GM18498 (cell line): ENCODE measurements at regions not wholly inside any gene's neighbourhood (a gene's known extent, or its start where the extent isn't known, plus 50 kb on each side); places are given as distances from the start of the nearest gene placed in this dataset.
"Not testable (repeated sequence)": the region's sequence is repeated elsewhere in the genome, so short reads cannot be mapped to it uniquely, and the experiment has no call there.

Experiments used
- ATAC-seq: cut with Tn5 transposase; IDR thresholded peaks from one replicate; pipeline ENCODE4 v1.9.1; 2021; ENCODE audit warnings: mild to moderate bottlenecking, moderate library complexity; ENCODE audit not compliant: unreplicated experiment

GRCh38 chr9:39463696-39464095 lies 108.2 kb downstream of the SPATA31A1 start:
- ATAC-seq = peak; percentile 66

GRCh38 chr9:39464122-39464777 lies 108.8 kb downstream of the SPATA31A1 start:
- ATAC-seq = peak; percentile 95

GRCh38 chr9:39474499-39474898 lies 119.0 kb downstream of the SPATA31A1 start:
- peak; percentile 100 for ATAC-seq

GRCh38 chr9:39483073-39483472 lies 127.6 kb downstream of the SPATA31A1 start:
- ATAC-seq = not testable (repeated sequence)

- peak; percentile 26 for ATAC-seq
These were observed 128.4 kb downstream of the SPATA31A1 start for GRCh38 chr9:39483880-39484279.

- peak; percentile 89 for ATAC-seq
These were observed 128.8 kb downstream of the SPATA31A1 start for GRCh38 chr9:39484292-39484691.

GRCh38 chr9:39487477-39487876 lies 132.0 kb downstream of the SPATA31A1 start:
- ATAC-seq = not testable (repeated sequence)

GRCh38 chr9:39496248-39496647 lies 140.8 kb downstream of the SPATA31A1 start:
- ATAC-seq = not testable (repeated sequence)

GRCh38 chr9:39503178-39503577 lies 147.7 kb downstream of the SPATA31A1 start:
- ATAC-seq = not testable (repeated sequence)

GRCh38 chr9:39527387-39528029 lies 172.0 kb downstream of the SPATA31A1 start:
- ATAC-seq = not testable (repeated sequence)

- not testable (repeated sequence) for ATAC-seq
These were observed 177.1 kb downstream of the SPATA31A1 start for GRCh38 chr9:39532597-39532996.

GRCh38 chr9:39533001-39533762 lies 177.7 kb downstream of the SPATA31A1 start:
- not testable (repeated sequence) for ATAC-seq

- ATAC-seq = not testable (repeated sequence)
These were observed 178.5 kb downstream of the SPATA31A1 start for GRCh38 chr9:39533763-39534548.

- ATAC-seq = not testable (repeated sequence)
These were observed 179.4 kb downstream of the SPATA31A1 start for GRCh38 chr9:39534897-39535296.

- not testable (repeated sequence) for ATAC-seq
These were observed 186.7 kb downstream of the SPATA31A1 start for GRCh38 chr9:39542157-39542556.

- not testable (repeated sequence) for ATAC-seq
These were observed 189.6 kb downstream of the SPATA31A1 start for GRCh38 chr9:39545079-39545478.

GRCh38 chr9:39550573-39550972 lies 195.1 kb downstream of the SPATA31A1 start:
- not testable (repeated sequence) for ATAC-seq

GRCh38 chr9:39551544-39551943 lies 196.1 kb downstream of the SPATA31A1 start:
- ATAC-seq = not testable (repeated sequence)

- ATAC-seq = not testable (repeated sequence)
These were observed 196.9 kb downstream of the SPATA31A1 start for GRCh38 chr9:39552242-39552881.

GRCh38 chr9:39554352-39554751 lies 198.9 kb downstream of the SPATA31A1 start:
- ATAC-seq = not testable (repeated sequence)
